GM19023 (cell line): ENCODE measurements at regions not wholly inside any gene's neighbourhood (a gene's known extent, or its start where the extent isn't known, plus 50 kb on each side); places are given as distances from the start of the nearest gene placed in this dataset.
"Not testable (repeated sequence)": the region's sequence is repeated elsewhere in the genome, so short reads cannot be mapped to it uniquely, and the experiment has no call there.

Experiments used
- ATAC-seq: cut with Tn5 transposase; IDR thresholded peaks from one replicate; pipeline ENCODE4 v1.9.1; 2021; ENCODE audit warnings: mild to moderate bottlenecking, moderate library complexity; ENCODE audit not compliant: unreplicated experiment

DNA sequence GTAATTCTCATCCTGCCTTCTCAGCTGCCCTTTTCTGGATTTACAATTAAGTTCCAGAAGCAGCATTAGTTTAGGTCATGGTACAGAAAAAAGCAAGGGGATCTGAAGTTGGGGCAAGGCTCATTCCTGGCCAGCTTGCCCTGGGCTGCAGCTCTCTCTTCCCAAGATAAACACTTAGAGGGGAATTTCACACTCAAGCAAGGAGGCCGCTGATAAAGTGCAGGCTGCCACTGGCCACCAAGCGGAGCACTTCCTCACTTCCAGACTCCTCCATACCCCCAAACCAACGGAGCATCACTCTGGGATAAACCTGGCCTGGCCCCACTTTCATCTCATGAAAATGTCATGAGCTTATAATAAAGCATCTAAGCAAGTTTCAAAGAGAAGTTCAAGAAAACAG, 445.5 kb upstream of the MKI67 start:
- no peak for ATAC-seq

DNA sequence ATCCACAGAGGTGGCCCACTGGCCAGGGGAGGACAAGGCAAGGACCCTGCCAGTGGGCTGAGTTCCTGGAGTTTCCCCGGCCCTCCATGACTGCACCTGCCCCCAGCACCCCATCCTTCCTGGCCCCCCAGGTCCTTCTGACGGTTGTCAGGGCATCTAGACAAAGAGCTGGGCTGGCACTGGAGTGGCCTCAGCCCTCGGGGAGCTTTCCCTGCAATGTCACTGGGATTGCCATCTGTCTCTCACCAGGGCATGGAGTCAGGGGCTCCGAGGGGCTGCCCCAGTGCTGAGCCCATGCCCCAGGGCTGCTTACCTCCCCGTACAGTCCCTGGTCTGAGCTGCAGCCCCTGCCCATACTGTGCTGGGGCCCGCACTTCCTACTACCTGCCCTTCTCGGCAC, 446.5 kb upstream of the MKI67 start:
- ATAC-seq = no peak

DNA sequence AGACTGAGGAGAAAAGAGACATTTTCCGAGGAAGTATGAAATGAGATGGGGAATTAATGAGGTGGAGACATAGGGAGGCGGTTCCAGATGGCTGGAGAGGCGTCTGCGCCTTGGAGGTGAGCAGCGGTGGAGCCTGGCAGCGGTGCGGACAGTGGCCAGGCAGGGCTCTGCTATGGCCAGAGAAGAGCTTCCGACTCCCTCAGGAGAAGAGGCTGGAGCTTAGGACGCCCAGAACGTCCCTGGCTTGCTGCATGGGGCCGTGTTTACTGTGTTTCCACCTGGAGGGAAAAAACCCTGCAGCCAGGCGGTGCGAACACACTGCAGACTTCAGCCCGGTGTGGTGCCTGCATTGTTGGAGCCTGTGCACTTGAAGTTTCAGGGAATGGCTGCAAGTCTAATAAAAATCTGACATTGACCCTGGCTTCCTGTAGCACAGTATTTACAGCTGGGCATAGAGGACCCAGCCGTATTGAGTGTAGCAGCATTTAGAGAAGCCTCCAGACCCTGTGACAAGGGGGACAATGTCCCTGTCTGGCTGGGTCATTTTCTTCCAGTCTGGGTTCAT, 447.1 kb upstream of the MKI67 start:
- no peak for ATAC-seq

DNA sequence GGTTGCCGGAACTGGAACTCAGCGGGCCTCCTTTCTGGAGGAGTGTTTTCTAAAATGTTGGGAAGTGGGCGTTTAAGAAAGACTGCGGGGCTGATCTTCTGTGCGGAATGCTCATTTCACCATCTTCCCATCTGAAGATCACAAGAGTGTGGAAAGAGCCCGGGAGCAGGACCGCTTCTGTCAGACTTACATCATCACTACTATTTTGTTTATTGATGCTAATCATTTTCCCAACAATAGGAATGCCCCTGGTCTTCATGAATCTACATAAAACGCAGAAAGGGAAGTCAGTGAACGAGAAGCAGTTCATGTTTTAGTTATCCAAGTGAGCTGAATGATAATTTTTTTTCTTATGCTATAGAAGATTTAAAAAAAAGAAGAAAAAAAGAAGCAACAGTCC, 447.8 kb upstream of the MKI67 start:
- no peak for ATAC-seq

DNA sequence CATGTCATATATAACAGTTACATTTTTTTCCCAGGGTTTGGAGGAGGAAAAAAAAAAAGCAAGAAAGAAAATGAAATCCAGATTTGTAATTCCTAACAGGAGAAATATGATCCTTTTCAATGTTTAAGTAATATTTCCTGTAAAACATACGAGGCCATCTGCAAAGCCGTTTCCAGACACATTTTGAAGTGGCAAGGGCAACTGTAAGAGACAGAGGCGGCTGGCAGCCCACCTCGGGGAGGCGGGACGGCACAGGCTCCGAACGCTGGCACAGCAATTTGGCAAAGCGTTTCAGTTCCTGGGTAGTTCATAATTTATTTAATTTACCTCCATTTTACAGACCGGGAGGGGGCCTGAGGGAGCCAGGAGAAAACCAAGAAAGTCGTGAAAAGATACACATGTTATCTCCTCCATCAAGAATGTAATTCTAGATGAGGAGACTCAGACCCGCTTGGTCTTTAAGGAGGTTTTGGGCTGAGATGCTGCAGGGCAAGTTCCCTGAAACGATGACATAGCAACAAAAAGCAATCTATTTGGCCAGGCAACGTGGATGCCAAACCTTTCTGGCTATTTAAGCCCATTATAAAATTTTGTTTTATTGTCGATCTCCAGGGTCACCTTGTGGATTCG, 448.5 kb upstream of the MKI67 start:
- no peak for ATAC-seq

DNA sequence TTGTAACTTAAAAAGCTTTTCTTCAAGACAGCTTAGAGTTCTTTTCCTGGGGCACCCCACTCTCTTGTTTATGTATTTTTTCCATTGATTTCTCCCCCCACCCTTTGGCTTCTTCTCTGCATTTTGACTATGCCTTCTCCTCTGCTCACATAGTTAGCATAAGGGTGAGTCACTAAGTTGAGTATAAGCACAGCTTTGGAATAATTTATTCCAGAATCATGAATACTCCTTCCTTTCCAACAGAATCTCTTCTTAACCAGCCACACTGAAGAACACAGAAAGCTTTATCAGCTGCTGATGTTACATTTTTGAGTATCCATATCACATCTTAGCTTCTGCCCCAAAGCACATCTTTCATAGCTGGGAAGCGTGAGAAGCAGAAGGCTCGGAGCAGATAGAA, 449.5 kb upstream of the MKI67 start:
- no peak for ATAC-seq

DNA sequence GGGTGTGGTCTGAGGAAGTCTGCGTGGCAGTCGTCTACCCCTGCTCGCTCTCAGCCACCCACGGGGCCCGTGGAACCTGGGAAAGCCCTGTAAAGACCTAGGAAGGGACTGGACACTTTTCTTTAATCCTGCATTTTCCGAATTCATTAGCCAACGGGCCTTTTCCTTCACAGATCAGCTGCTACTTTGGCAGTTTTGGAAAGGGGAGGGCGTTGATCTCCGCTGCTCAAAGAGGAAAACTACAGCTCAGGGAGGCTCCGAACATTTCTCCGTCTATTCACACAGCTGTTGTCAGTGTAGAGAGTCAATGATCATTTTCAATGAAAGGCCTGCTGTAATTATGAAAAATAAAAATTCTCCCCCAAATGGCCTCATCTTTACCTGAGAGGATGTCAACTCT, 450.1 kb upstream of the MKI67 start:
- ATAC-seq = no peak

DNA sequence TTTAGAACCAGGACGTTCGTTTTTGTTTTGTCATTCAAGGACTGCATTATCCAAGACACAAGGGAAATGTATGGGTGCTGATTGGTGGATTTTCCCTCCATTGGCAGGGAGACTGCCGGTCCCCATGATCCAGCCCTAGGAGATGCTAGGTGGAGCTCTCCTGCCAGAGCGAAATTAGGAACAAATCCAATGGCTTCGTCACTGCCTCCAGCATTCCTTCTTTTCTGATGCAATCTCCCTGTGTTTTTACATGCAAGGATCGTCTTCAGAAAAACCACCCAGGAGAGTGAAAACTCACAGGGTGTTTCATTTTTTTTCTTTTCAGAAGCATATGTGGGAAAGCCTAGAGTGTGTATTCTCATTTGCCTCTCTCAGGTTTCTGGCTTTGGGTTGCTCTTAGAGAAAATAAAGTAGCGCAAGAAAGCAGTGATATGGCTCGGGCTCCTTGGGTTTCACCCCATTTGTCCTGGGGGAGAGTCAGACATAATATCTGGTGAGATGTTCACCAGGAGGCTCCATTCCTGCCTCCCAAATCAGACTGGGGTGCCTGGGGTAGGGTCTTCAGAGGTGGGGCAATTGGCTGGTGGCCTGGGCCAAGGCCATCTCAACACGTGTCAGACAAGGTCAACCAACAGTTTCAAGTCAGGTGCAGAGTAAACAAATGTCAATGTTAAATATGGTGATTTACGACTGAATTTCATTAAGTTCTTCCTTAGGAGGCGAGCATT, 450.9 kb upstream of the MKI67 start:
- no peak for ATAC-seq

DNA sequence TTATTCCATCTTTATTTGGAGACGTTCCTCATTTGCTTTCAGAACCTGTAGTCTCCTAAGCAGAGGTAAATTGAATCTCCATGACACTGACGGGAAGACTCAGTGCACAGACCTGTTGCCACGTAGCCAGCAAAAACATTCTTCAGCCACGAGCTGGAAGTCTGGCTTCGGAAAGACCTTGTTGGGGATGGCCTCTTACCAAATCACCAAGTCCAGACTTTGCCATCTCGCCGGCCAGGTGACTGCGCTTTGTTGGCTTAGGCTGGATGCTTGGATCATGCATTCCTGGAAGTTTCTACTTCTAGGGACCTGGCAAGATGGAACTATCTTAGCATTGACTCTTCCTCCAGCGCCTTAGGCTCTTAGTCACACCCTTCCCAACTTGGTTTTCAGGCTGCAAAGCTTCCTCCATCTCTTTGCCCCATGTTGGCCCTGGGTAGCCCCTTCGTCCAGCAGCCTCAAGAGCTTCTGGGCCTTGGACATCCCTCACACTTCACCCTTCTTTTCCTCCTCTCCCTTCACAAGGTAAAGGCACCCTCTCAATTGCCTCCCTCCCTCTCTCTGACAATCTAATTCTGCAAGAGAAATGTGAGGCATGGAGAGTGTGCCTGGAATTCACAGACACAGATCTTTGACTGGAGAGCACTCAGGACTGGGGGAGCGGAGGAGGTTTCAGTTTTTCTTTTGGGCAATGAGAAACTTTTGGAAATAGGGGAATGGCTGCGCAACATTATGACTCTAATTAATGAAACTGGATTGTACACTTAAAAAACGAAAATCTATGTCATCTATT, 451.9 kb upstream of the MKI67 start:
- no peak for ATAC-seq

DNA sequence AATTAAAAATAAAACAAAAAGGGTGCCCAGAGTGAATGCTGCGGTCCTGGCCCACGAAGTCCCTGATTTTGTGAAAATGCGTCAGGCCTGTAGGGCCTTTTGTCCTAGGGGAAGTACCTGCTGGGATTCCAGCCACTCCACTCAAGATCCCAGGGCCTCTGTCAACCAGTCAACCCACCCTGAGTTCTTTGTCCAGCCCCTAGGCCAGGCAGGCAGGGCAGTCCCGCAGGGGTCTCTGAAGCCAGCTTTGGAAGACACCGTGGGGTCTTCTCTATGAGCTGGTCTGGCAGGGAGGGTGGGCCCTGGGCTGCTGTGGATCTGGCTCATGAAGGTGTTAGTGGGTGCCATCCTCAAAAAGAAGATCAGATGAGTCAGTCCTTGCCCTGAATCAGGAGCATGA, 452.5 kb upstream of the MKI67 start:
- no peak for ATAC-seq

DNA sequence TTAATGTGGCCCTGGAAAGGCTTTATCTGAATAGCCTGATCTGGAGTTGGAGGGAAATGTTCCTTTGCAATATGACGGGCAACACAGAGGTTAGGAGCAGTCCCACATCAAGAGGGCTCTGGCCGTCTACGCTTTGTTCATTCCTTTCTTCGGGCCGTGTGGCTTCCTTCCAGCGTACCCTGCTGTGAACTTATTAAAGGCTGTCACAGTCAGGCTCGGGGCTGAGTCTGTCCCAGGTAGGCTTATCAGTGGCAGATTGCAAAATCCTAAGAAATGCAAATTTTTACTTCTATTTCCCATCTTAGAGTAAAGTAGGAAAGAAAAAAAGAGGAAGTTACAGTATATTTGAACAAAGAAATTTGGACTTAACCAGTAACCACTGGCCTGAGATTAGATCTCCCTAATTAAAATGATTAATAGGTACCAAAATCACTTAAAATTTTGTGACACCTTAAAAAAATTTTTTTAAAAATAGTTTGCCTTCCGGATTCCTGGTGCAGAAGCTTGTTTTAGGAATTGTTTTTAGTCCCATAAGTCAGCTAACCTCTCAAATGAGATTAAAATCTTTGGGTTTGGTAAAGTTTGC, 453.1 kb upstream of the MKI67 start:
- ATAC-seq = no peak

DNA sequence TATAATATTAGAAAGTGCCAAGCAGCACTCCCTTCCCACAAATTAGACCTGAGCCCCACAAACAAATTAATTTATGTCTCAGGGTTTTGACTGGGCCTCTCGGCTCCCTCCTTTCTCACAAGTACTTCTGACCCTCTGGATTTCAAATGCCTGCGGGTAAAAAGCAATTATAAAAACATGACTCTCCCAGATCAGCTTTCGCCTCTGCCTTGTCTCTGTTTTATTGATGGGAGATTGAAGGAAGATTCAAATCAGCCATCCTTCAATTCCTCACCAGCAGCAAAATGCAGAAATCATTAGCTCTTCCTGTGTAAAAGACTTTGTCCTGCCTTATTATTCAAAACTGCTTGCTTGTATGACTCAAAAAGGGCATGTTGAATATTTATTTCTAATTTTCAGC, 453.7 kb upstream of the MKI67 start:
- no peak for ATAC-seq

DNA sequence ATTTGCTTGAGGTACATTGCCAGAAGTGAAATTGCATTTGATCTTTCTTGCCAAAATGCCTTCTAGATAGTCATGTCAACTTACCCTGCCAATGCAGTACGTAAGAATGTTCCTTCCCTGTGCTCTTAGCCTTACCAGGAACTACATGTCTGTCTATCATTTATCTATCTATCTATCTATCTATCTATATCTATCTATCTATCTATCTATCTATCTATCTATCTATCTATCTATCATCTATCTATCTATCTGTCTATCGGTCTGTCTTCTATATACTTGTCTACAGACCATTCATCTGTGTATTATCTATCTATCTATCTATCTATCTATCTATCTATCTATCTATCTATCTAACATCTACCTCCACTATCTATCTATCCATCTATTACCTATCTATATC, 456.9 kb upstream of the MKI67 start:
- ATAC-seq = not testable (repeated sequence)

DNA sequence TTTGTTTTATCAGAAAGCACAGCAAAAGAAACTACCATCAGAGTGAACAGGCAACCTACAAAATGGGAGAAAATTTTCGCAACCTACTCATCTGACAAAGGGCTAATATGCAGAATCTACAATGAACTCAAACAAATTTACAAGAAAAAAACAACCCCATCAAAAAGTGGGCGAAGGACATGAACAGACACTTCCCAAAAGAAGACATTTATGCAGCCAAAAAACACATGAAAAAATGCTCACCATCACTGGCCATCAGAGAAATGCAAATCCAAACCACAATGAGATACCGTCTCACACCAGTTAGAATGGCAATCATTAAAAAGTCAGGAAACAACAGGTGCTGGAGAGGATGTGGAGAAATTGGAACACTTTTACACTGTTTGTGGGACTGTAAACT, 460.4 kb upstream of the MKI67 start:
- ATAC-seq = not testable (repeated sequence)

DNA sequence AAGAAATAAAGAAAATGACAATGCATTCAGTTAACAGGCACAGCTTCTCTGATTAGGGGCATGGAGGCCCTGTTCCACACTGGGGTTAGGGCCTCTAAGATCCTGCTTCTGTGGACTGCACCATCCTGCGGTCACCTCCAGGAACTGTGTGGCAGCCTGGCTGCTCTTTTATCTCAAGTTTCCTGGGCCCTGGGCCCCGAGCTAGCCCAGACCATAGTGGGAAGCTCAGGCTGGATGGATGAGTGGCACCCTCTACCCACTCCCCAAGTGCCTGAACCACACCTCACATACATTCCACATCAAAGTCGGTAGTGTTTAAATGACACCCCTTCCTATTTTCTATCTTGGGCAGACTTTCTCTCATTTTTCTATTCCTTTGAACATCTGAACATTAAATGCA, 461.5 kb upstream of the MKI67 start:
- ATAC-seq = no peak

DNA sequence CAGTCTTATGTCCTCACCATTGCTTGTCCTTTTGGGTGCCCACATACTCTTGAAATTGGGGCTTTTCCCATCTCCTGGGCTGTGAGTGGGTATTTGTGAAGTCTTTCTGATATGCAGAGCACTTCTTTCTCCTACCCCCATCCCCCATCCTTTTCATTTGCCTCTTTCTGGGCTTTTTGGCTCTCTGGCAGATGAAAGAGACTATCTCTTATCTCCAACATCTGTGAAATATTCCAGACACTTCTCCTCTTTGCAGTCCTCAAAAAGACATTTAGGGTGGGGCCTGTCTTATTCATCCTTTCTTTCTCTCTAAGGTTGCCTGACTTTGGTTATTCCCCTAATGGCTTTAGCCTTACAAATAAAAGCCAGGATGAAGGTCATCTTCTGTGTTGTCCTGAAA, 462.2 kb upstream of the MKI67 start:
- ATAC-seq = no peak

DNA sequence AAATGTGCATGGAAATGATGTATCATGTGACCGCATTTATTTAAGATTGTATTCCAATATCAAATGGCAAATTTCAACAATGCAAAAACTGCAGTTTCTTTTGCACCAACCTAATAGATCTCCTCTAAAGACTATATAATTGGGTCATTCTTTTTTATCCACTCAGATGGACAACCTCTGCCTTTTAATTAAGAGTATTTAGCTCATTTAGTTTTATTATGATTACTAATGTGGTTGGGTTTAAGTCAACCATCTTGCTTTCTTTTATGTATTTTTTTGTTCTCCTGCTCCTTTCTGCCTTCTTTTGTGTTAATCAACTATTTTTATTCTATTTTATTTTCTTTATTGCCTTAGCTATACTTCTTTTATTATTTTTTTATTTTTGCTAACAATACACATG, 468.5 kb upstream of the MKI67 start:
- ATAC-seq = no peak

DNA sequence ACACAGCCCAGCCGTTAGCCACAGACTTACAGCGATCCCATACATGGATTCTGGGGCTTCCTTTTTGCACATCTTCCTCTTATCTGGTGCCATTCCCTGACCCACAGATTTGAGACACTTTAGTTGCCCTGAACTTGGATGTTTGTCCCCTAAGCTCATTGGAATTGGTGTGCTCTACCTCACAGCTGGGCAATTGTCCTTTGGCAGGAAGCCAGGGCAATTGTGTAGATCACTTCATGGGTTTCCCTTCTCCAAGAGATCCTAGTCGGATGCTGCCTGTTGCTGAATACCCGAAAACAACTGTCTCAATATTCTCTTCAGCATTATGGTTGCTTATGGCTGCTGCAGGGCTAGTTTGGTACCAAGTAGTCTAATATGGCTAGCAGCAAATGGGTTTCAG, 470.7 kb upstream of the MKI67 start:
- ATAC-seq = no peak

DNA sequence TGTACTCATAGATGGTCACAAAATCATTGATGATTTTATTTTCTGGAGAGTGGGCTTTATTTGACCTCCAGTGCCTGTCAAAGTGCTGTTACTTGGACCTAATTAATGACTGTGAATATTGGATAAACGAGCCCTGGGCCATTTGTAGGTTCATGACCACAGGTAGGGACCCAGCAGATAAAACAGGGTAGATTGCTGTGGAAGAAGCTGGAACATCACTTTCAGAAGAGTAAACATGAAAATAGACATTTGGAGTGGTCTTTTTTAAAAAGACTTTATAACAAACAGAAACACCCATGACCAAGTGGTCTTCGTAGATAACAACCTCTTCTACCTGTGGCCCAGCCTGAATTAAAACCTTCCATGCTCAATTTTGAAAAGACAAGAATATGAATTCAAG, 472.8 kb upstream of the MKI67 start:
- no peak for ATAC-seq

DNA sequence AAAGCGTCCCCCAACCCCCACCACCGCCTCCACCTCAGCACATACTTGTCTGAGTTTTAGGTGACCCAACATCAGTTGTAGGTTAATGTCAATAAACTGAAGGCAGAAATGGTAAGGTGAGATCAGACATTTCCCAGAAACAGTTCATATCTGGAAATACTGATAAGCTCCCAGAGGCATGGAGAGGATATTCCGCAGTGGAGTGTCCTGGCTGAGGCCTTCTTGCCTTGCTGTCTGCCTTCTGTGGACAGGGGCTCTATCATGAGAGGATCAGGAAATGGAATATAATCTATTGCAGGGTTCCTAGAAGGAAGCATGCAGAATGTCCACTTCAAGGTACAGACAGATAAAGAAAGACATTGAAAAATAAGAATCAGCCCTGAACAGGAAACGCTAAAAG, 473.3 kb upstream of the MKI67 start:
- ATAC-seq = no peak

DNA sequence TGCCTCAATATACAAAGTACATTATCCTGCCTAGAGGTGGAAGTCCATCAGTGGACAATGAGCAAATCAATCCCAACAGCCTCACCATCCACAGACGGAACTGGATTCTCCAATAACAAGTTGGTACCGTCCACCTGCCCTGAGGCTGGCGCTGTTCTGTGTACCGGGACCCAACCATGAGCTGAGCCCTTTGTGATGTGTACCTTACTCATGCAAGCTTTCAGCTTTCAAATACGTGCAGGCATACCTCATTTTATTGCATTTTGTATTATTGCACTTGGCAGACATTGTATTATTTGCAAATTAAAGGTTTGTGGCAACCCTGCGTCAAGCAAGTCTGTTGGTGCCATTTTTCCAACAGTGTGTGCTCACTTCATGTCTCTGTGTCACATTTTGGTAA, 476.0 kb upstream of the MKI67 start:
- no peak for ATAC-seq
